Thoracic aorta (tissue), 2 donors: ENCODE measurements at regions not wholly inside any gene's neighbourhood (a gene's known extent, or its start where the extent isn't known, plus 50 kb on each side); places are given as distances from the start of the nearest gene placed in this dataset.

ENCODE experiments used
- ATAC-seq: fragments of 150-250 bp; one replicate; pipeline ENCODE4 v1.8.0; 2017; ENCODE audit warnings: low read depth; ENCODE audit not compliant: insufficient number of reproducible peaks, low FRiP score
- DNase-seq: peaks from one replicate; pipeline ENCODE4 v3.0.0-alpha.2; 2020; ENCODE audit warnings: low spot score
- H3K27ac ChIP-seq, 2 donors: fragments of 200-600 bp; sonication (generic); 1 replicate in 1 of 2; 2 replicates in 1 of 2; pipeline ENCODE4 v1.5.1; 2016; ENCODE audit warnings: mild to moderate bottlenecking in 2 of 2, moderate library complexity in 2 of 2
- H3K27me3 ChIP-seq: fragments of 200-600 bp; sonication (generic); replicated peaks from 2 replicates; pipeline ENCODE4 v1.6.0; 2016; ENCODE audit warnings: mild to moderate bottlenecking; ENCODE audit not compliant: insufficient read depth
- H3K36me3 ChIP-seq: fragments of 200-600 bp; sonication (generic); one replicate; pipeline ENCODE4 v1.5.1; 2016
- H3K4me1 ChIP-seq, 2 donors: fragments of 200-600 bp; sonication (generic); 1 replicate in 1 of 2; 2 replicates in 1 of 2; pipeline versions ENCODE4 v1.5.1 to v1.6.0; 2016; ENCODE audit warnings: low read depth in 2 of 2, mild to moderate bottlenecking in 1 of 2; ENCODE audit not compliant: control insufficient read depth in 1 of 2
- H3K4me3 ChIP-seq: fragments of 200-600 bp; sonication (generic); 2 replicates; pipeline ENCODE4 v1.5.1; 2016; ENCODE audit warnings: mild to moderate bottlenecking
- H3K9me3 ChIP-seq: fragments of 200-600 bp; sonication (generic); 2 replicates; pipeline ENCODE4 v1.5.1; 2016
- CTCF ChIP-seq: fragments of 200-600 bp; sonication (generic); IDR thresholded peaks from one replicate; pipeline ENCODE4 v1.5.1; 2019; ENCODE audit warnings: antibody characterized with exemption

- ATAC-seq (no peak), DNase-seq (no peak)
- Histone ChIP-seq H3K27me3 (no peaks in the 10 kb centered on the region), H3K36me3 (no peaks in the 10 kb centered on the region), H3K4me1 (no peaks in the 10 kb centered on the region), H3K4me3 (no peak overlapping the region), H3K9me3 (no peaks in the 10 kb centered on the region), H3K27ac (no peak overlapping the region)
- TF ChIP-seq CTCF = no peak
Observed at GRCh38 chrX:45435481-45435880, 234.8 kb upstream of the DIPK2B start.

DNA sequence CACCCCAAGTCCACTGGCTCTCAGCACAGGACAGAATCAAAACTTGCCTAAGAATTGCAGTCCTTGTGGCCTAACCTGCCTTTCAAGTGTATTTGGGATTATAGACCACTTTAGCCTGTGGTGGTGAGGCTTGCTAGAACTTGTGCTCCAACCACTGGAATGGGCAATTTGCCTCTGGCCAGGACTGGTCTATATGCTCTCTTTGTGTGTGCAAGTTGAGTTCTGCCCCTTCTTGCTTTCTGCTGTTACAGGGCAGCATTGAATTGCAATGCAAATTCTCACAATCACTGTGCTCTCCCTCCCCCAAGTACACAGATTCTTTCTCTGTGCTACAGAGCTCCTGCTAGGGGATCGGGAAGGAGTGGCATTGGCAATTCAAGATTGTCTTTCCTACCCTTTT, 233.6 kb upstream of the DIPK2B start:
- Histone ChIP-seq H3K4me1 (no peaks in the 10 kb centered on the region), H3K4me3 (no peak overlapping the region), H3K27me3 (no peaks in the 10 kb centered on the region), H3K36me3 (no peaks in the 10 kb centered on the region), H3K27ac (no peak overlapping the region), H3K9me3 (no peaks in the 10 kb centered on the region)
- no peak for ATAC-seq
- TF ChIP-seq CTCF = no peak
- DNase-seq = no peak

DNA sequence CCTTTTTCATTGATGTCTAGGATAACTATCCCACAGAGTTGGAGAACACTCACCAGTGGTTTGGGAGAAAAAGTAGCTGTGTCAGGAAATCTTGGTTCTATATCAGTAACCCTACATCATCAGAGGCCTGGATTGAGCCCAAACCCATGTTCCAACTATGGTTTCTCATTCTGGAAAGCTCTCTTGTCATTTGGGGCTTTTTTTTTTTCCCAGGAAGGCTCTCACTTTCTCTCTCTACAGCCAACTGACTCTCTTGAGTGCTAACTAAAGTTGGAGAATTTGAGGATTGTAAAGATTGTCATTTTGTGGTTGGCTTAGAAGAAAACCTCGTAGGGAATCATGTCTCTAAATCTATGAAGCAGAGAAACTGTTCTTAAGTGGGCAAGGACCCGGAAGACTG, 228.2 kb upstream of the DIPK2B start:
- Histone ChIP-seq H3K27ac (no peak overlapping the region), H3K9me3 (no peaks in the 10 kb centered on the region), H3K4me1 (no peaks in the 10 kb centered on the region), H3K4me3 (no peak overlapping the region), H3K27me3 (no peaks in the 10 kb centered on the region), H3K36me3 (no peaks in the 10 kb centered on the region)
- ATAC-seq (no peak), DNase-seq (no peak)
- no peak for TF ChIP-seq CTCF

DNA sequence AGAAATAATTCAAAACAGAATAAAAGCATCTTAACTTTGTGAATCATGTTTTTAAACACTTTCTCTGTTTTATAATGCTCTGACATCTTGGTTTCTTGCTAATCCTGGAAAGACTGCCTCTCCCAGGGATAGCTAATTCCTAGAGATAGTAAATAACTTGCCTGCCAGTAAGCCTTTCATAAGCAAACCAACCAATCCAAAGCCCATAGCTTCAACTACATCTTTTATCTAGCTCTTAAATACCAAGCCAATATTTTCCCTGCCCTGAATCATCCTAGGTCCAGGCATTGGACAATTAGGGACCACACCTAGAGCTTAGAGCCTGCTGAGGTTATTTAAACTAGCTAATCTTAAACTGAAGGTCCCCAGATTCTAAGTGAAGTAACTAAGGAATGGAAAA, 223.7 kb upstream of the DIPK2B start:
- DNase-seq (no peak), ATAC-seq (no peak)
- Histone ChIP-seq H3K4me3 (no peak overlapping the region), H3K27me3 (no peaks in the 10 kb centered on the region), H3K9me3 (no peaks in the 10 kb centered on the region), H3K4me1 (no peaks in the 10 kb centered on the region), H3K36me3 (no peaks in the 10 kb centered on the region), H3K27ac (no peak overlapping the region)
- TF ChIP-seq CTCF = no peak

DNA sequence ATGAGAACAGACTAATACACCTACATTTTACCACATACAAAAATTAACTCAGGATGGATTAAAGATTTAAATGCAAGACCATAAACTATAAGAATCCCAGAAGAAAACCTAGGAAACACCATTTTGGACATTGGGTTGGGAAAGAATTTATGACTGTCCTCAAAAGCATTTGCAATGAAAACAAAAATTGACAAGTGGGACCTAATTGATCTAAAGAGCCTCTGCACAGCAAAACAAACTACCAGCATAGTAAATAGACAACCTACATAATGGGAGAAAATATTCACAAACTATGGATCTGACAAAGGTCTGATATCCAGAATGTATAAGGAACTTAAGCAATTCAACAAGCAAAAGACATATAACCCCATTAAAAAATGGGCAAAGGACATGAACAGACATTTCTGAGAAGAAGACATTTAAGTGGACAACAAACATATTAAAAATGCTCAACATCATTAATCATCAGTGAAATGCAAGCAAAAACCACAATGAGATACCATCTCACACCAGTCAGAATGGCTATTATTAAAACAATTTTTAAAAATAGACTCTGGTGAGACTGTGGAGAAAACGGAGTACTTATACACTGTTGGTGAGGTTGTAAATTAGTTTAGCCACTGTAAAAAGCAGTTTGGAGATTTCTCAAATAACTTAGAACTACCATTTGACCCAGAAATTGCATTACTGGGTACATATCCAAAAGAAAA, 221.7 kb upstream of the DIPK2B start:
- DNase-seq (no peak), ATAC-seq (no peak)
- Histone ChIP-seq H3K36me3 (no peaks in the 10 kb centered on the region), H3K9me3 (no peaks in the 10 kb centered on the region), H3K27me3 (no peaks in the 10 kb centered on the region), H3K4me3 (no peak overlapping the region), H3K4me1 (no peaks in the 10 kb centered on the region), H3K27ac (no peak overlapping the region)
- no peak for TF ChIP-seq CTCF
